Fibroblast of upper back skin (primary cell): ENCODE measurements at regions not wholly inside any gene's neighbourhood (a gene's known extent, or its start where the extent isn't known, plus 50 kb on each side); places are given as distances from the start of the nearest gene placed in this dataset.

Experiments used
- DNase-seq: peaks from one replicate; pipeline ENCODE4 v3.0.0-alpha.2; 2013

DNA sequence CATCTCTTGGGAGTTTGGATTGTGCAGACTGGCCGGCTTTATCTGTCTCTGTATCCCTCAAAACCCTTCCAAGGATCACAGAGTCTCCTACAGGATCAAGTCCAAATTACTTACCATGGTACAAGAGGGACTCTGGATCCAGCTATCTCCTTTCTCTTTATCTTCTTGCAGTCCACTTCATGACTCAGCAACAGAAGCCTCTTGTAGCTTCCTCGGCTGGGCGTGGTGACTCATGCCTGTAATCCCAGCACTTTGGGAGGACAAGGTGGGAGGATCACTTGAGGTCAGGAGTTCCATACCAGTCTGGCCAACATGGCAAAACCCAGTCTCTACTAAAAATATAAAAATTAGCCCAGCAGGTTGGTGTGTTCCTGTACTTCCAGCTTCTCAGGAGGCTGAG is 189.7 kb downstream of the BCAT1 start:
- peak; percentile 23 for DNase-seq

DNA sequence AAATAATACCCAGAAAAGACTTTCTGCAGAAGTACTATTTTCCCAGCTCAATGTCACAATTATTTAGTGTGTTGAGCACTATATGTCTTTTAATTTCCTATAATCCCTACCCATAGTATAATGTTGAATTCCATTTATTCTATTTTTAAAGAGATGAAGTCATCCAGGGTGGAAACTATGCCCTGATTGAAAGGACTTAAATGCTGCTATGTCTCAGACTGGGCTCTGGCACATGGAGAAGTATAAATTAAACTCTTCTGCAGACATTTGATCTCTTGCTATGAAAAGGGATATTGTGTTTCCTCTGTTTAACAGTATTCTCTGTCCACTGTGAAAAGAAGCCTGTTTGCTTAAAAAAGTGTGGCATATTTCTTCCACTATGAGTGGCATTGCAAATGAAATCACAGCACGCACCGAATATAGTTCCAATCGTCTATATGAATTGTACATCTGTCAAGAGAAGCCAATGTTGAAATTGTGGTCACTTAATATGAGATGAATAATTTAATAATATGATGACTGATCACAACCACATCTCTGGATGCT is 192.3 kb downstream of the BCAT1 start:
- no peak for DNase-seq

DNA sequence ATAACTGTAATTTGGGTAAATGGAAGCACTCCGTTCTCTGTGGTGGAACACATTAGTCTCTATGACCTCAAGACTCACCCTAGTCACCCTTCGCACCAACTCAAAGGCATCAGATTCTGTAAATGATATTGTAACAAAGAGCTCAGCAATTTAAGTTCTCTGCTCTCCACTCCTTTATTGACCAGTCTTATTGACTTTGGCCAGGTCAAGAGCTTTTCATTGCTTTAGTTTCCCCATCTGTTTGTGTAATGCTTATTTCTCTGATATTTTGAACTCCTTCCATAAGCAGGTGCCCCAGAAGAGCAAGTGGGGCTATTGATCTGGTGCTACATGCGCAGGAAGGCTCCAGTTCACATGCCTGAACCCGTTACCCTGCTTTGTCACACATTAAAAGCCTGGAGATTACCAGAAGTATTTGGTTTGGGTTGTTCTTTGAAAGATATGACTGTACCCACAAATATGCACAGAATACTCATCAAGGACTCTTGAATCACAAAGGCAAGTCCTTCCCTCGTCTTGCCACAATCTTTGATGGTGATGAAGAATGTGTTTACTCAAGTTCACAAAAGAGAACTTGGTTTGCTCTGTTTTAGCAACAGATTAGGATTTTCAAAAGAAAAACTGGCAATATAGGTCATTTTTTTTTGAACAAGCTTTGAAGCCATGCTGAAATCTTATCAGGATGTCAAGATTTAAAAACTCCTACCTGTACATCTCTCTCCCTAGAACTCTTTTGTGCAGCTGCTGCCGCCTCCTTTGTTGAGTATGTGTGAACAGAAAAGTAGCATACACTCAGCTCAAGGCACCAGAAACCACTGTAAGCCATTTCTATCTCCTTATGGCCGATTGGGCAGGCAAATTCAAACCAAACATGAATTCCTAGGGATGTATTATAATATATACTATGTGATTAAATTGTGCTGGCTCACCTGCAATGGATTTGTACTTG is 193.9 kb downstream of the BCAT1 start:
- DNase-seq = peak; percentile 89

DNA sequence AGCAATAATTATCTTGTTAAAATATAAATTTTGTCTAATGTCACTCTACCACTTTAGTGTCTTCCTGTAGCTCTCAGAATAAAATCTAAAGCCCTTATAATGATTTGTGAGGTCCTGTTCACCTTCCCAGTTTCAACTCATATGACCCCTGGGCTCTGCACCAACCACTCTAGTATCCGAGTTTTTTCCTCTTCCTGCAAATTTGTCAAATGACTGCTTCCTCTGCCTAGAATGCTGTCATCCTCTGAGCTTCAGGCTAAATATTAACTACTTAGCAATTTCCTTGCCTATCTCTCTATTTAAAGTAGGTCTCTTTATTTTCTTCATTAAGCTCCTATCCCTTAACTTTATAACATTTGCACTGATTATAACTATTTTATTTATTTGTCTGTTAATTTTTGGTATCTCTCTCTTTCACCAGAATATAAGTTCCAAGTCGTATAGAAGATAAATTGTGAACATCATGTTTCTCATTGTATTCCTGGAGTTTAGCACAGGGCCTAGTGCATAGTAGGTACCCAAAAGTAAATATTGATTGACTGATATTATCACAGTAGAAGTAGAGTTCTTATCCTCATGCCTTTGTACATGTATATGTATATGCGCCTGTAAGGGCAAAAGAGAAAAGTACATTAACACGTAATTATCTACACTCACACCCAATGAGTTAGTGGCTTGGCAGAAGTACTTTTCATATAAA is 196.0 kb downstream of the BCAT1 start:
- no peak for DNase-seq

DNA sequence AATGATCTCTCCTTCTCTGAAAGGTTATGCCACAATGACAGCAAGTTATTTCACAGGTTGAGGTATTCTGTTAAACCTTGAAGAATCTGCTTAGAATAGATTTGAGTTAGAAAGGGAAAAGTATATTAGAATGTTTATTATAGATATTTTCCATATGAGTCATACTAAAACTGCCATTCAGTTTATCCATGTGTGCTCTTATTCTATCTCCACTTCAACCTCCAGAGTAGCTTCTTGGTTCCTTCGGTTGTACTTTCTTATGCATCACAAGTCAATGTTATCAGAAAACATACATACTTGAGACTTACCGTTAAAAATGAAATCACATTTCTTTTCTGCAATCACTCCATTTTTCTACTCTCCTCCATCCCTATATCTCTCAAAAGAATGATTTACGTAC is 197.7 kb downstream of the BCAT1 start:
- peak; percentile 22 for DNase-seq

DNA sequence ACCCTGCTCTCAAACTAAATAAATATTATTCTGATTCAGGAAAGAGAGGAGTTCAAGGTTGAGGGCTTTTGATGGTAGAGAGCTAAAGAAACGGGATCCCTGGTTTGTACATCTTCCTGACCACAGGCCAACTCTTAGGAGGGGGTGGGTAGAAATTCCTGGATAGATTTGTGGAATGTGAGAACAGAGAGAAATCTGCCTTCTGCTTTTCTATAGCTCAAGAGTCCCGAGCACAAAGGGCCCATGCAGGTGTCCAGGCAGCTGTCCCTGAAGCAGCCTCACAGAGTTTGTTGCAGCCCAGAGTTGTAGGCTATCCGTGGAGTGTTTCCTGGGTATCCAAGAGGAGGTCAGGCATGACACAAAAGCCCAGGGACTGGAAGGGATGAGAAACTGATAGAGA is 198.6 kb downstream of the BCAT1 start:
- DNase-seq = peak; percentile 34

DNA sequence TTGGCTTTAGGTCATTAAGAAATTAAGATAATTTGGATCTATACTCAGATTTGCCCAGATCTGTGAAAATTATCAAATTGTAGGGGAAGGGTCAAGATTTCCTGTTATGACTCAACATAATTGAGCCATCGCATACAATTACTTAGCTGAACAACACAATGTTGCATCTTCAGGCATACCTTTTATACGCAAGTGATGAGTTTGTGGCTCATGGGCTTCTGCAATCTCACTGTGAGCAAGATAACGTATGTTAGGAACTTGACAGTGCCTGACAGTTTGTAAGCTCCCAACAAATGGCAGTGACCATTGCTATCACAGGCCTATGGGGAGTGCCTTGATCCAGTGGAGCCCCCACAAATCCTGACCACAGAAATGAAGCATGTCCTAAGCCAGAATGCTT is 199.7 kb downstream of the BCAT1 start:
- DNase-seq = no peak

DNA sequence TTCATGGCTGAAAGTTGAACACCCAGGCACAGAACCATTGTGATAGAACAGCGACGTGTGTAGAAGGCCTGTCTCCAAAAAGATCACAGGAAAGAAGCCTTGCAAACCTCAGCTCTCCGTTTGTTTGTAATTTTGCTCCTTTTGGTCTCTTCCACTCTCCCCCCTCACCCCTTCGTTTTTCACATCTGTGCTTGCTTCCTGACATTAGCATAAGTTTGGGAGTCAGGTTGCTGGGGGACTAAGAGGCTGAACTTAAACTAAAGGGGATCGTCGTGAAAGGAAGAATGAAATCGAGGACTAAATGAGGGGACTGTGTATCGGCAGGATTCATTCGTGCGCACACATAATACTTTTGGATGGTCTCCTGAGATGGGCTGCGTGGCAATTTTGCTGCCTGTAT is 200.6 kb downstream of the BCAT1 start:
- DNase-seq = no peak

DNA sequence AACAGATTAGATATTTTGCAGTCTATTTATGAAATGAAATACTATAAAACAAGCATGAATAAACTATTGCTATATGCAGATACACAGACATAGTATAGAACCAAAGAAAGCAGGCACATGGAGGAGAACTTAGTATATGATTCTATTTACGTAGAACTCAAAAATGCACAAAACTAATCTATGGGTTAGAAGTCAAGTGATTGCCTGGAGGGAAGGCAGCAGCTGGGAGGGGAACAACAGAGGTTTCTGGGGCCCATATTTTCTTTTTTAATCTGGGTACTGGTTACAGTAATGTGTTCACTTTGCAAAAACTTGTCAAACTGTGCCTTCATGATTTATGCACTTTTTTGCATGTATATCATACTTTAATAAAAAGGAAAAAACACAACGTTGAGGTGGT is 202.0 kb downstream of the BCAT1 start:
- no peak for DNase-seq

DNA sequence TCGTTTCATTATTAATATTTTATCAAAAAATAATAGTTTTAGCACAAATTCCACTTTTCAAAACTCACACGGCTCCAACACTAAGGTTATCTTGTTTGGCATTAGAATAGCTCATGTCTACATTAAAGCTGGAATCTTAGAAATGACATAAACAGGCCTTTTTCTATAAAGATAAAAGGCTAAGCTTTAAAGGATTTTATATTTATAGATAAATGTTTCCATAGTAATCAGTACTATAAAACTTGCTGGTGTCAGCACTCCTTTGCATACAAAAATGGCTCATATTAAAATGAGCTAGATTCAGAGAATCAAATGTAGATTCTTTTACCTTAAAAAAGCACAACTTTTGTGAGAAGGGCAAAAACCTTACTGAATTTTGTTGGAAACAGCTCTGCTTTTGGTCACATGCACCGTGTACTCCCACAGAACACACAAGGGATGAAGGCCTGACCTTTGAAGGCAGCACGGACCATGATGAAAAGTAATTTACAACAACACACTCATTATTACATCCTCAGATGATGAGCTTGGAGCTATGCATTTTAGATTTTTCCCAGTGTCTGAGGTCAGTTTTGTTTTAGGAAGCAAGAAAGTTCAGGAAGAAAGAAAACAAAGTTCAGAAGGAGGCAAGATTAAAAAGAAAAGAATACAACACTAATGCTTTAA is 202.8 kb downstream of the BCAT1 start:
- DNase-seq = no peak

DNA sequence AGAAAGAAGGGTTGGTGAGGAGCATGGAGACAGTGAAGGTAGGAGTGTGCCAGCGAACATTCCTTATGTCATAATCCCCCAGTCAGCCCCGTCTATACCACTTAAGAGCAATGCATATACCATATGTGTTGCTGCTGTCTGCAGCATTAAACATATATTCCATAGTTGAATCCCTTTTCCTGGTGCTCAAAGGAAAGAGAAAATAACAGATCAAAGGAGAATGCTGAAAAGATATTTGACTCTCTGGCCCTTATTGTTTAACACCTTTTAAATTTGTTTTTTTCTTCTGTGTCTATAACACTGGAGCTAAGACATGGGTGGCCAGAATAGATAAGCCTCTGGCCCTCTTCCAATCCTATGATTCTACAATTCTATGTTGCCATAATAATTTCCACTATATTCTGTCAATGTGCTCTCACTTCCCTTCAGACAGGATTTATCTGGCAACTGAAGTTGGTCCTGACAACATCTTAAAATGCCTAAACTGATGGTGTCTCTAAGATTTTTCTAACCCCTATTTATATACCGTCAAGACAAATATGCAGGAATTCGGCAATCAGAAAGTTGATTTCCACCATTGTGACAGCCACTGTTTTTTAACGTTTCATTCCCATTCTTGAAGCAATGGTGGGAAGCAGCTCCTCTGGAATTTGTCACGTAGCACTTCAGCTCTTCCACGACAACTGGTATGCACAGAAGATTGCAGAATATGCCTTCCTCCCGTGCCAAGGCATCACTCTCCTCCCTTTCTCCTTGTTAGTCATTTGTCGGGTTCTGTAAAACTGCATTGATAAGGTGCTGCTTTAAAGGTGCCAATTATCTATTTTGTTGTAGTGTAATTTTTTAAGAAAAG is 204.7 kb downstream of the BCAT1 start:
- no peak for DNase-seq

DNA sequence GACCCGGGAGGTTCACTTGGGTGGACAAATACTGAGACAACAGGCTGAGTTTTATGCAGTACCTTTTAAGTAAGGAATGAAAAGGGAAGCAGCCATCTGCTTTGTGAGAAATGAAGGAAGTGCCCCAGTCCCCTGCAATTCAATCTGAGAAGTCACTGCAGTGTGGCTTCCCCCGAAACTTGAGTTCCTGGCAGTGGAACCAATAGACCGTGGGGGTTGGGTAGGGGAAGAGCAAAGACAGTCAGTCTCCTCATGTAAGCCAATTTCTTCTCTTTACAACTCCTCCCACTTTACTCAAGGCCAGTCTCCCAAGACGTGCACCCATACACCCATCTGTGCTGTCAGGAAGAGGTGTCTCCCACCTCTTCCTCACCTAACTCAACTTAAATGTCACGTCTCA is 206.5 kb downstream of the BCAT1 start:
- DNase-seq = no peak

DNA sequence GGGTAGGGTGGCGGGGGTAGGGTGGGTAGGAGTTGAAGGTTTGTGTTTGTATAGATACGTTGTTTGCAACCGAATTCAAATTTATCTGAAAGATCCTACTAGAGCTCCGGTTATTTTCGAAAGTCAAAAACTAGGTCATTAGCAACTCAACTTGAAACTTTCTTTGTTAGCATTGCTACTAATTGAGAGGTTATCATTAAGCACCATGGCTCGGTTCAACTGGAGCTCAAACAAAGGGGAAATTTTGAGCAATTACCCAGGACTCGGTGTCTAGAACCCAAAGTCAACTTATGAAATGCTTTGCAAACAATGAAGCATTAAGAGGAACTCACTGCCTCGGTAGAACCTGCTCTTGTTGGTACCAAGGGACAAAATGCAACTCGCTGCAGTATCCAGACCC is 207.7 kb downstream of the BCAT1 start:
- DNase-seq = no peak

DNA sequence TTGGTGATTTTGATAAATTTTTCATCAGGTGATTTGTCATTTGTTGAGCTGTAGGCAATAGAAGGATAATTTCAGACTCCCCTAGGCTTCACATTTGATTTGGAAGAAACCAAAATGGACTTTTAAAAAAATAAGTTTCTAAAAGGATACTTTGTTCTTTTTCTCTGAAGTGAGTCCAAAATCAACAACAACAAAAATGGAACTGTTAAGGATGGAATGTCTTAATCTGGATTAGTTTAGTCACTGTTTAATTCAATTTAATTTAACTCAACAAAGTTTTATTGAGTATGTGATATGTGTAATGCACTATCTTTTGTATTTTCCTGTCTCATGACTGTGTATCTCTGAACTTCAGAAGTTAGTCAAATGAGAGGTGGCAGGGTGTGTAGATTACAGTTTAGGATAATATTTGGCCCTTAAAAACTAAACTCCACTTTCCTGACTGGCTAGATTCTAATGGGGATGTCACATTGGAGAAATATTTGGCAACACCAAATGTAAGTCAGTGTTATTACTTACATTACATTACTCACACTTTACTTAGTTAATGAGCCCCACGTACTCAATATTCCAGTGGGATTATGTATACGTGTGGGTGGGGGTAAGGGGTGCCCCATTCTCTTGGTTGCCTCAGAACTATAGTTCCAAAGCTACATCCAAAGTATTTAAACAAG is 209.7 kb downstream of the BCAT1 start:
- DNase-seq = no peak

DNA sequence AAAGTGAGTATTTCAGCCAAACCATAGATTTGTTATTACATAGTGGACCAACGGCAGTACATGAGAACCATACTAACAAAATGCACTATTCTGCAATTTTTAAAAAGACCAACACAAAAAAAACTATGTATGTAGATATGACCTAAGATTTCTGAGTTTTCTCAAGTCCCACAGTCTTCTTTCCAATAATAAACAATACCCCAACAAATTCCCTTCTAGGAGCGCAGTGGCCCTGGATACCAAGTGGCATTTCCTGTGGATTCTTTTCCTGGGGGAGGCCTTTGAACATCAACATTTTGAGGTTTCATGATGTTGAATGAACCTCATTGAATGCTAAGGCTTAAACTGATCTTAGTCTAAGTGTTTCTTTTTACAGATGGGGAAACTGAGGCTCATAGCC is 210.5 kb downstream of the BCAT1 start:
- no peak for DNase-seq

DNA sequence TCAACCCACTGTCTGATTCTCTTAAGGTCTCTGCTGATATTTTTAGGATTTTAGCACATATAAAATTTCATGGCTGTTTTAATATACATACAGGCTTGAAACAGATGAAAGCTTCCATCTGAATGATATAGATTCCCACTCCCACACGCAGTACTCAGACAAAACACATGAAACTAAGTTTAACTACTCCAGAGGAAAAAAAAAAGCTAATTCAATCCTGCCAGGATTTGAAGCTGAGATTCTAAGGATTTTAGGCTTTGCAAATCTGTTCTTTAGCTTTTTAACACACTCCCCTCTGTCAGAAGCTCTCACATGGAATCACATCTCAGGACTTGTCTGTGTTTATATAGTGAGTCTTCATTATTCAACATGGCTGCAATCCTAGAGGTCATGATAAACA is 217.3 kb downstream of the BCAT1 start:
- no peak for DNase-seq

DNA sequence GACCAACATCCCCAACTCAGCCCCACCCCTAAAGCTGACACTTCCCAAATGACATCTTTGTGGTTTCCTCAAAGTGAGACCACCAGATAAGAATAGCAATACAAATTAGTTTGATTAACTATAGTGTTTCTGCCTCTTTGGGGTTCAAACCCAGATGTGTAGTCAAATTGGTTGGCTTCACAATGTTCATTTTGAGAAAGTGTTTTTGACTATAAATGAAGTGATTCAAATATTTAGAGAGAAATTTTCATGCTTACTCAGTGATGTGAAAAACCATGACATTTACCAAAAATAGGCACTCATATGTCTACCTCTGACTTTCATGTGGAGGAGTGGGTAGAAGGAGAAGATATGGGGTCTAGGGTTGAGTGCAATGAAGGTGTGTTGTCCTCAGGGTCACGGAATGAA is 218.4 kb downstream of the BCAT1 start:
- no peak for DNase-seq

DNA sequence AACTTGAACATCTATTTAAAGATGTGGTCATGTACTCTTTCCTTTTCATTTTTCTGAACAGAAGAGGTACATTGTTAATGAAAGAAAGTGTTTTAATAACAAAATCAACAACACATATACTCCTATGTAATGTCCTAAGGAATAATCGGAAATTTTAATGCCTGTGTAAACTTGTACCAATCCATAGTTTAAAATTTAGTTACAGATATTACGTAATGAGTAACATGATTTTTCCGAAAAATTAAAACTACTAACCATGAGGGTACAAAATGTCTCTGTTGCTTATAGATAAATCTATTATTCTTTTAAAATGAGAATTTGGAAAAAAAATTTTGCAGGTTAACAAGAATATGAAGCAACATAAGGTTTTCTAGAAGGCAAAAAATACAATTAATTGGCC is 220.1 kb downstream of the BCAT1 start:
- no peak for DNase-seq

DNA sequence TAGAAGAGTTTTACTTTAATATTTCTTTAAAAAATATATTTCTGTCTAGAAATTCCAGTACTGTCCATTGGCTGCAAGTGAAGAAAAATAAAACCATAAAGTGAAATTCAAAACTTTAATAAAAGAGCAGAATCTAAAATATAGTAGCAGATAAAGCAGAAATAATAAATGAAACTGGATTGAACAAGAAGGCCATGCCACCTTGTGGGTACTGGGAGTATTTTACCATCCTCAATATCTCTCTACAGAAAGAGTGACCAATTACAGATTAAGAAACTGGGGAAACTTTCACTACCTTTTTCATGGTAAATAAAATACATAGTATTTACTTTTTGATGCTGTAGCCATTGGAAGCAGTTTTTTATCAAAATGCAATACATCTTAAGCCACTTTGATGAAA is 220.5 kb downstream of the BCAT1 start:
- DNase-seq = peak; percentile 16

DNA sequence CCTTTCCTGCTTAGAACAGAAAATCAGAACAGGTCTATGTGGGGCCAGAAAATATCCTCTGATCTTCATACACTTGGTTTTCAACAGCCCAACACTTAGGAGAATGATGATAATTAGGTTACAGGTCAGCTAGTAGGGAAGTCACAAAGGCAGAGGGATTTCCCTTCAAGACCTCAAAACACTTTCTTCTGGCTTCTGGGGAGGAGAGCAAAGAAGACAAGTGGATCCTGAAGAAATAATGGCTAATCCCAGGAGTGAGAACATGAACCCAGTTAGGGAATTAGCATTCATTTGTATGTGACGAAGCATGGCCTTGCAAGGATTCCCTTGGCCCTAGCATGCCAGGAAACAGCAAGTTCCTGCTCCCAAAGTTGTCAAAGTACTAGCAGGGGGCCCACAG is 223.3 kb downstream of the BCAT1 start:
- DNase-seq = no peak

DNA sequence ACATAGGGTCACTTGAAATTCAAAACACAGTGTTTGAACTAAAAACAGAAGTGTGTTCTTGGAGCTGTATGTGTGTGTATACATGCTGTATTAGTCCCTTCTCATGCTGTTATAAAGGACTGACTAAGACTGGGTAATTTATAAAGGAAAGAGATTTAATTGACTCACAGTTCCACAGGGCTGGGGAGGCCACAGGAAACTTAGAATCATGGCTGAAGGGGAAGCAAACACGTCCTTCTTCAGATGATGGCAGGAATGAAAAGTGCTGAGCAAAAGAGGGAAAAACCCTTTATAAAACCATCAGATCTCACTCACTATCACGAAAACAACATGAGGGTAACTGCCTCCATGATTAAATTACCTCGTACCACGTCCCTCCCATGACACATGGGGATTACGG is 224.1 kb downstream of the BCAT1 start:
- DNase-seq = no peak

DNA sequence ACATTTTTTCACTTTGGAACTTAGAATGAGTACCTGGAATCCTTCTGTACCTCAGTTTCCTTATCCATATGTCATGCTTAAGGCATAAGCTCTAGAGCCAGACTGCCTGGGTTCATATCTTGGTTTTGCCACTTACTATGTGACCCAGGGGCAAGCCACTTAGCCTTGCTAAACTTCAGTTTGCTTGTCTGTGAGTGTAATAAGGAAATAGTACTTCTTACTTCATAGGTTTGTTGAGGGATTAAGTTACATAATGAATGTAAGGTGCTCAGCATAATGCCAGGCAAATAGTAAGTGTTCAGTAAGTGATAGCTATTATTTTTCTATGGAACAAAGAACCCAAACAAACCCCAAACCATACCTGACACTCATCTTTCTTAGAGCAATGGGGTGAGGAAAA is 225.1 kb downstream of the BCAT1 start:
- DNase-seq = no peak
